ENCODE measurements at regions not wholly inside any gene's neighbourhood (a gene's known extent, or its start where the extent isn't known, plus 50 kb on each side); places are given as distances from the start of the nearest gene placed in this dataset.
"Not testable (repeated sequence)": the region's sequence is repeated elsewhere in the genome, so short reads cannot be mapped to it uniquely, and the experiment has no call there.

DNA sequence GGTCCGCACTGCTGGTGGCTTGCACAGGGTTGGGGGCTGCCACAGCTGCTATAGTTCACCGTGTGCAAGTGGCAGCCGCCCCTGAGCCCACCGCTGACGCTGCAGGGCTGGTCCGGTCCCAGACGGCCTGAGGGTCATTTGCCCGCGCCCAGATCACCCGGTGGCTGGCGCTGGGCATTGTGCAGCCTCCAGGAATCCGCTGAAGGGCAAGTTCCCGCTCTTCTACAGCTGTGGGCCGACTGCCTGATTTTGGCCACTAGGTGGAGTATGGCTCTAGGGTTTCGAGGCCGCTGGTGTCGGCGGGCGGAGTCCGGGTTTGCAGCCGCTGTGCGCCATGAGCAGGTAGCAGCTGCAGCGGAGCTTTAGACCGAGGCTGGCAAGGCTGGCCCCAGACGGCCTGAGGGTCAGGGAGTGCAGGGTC is 581.8 kb downstream of the TUBA3C start:
- CTCF ChIA-PET, H3K27me3 Mint-ChIP-seq, H3K4me3 Mint-ChIP-seq, H3K27ac Mint-ChIP-seq, H3K36me3 Mint-ChIP-seq, H3K4me1 Mint-ChIP-seq, H3K9me3 Mint-ChIP-seq: not testable (repeated sequence)
- DNase-seq: peak; percentile 60

DNA sequence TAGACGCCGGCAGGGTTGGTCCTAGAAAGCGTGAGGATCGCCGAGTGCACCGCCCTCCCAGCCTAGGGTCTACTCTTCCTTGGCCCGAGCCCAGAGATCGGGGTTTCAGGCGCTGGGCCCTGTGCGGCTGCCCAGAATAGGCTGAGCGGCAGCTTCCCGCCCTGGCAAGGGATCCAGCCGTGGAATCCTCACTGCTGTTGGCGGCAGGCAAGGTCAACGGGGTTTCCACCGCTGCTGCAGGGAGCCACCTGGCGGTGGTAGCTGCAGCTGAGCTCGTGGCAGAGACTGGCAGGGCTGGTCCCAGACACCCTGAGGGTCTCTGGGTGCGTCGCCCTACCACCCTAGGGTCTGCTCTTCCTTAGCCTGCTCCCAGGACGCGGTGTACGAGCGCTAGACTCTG is 583.1 kb downstream of the TUBA3C start:
- DNase-seq, H3K27ac Mint-ChIP-seq, H3K36me3 Mint-ChIP-seq, H3K9me3 Mint-ChIP-seq, H3K4me3 Mint-ChIP-seq, H3K27me3 Mint-ChIP-seq, CTCF ChIA-PET, H3K4me1 Mint-ChIP-seq: not testable (repeated sequence)

DNA sequence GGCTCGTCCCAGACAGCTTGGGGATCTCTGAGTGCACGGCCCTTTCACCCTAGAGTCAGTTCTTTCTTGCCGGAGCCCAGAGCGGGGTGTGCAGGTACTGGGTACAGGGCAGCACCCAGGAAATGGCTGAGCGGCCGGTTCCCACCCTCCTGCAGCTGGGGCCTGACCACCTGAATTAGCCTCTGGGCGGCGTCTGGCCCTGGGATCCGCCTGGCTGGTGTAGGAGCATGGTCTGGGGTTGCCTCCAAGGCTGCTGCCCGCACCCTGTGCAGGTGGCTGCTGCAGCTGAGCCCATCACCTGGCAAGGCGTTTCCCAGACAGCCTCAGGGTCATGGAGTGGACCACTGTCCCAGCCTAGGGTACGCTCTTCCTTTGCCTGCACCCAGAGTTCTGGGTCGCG is 583.7 kb downstream of the TUBA3C start:
- H3K9me3 Mint-ChIP-seq, H3K4me1 Mint-ChIP-seq, H3K36me3 Mint-ChIP-seq, CTCF ChIA-PET, H3K4me3 Mint-ChIP-seq, DNase-seq, H3K27ac Mint-ChIP-seq, H3K27me3 Mint-ChIP-seq: not testable (repeated sequence)

DNA sequence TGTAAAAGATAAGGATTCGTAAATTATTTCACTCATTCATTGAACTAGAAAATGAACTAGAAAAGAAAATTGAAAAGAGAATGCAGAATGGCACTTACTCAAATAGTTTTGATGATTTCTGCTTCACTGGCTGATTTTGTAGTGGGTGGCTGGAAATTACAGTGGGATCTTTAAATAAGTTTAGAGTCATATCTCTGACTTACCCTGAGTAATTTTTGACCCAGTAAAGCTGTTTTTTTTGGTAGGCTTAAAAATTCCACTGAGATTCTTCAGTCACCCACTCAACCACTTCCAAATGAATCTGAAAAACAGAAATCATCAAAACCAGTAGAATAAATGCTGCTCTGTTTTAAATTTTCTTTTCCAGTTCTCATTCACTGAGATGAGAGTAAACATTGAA is 604.5 kb downstream of the TUBA3C start:
- H3K9me3 Mint-ChIP-seq, H3K4me3 Mint-ChIP-seq, DNase-seq, H3K4me1 Mint-ChIP-seq, H3K27me3 Mint-ChIP-seq, H3K36me3 Mint-ChIP-seq, H3K27ac Mint-ChIP-seq, CTCF ChIA-PET: not testable (repeated sequence)

DNA sequence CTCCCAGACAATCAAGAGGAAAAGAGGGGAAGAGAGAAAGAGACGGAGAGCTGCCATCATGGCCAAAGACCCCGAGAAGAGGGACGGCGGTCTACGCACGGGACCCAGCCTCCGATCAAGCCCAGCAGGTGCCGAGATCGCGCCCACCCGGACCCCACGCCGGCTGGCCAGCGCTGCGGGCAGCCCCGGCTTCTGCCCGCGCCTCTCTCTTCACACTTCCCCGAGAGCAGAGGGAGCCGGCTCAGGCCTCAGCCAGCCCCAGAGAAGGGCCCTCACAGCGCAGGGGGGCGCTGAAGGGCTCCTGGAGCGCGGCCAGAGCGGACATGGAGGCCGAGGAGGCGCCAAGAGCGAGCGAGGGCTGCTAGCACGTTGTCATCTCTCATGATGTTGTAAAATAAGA is 613.7 kb downstream of the TUBA3C start:
- H3K4me3 Mint-ChIP-seq, CTCF ChIA-PET, H3K27me3 Mint-ChIP-seq, H3K27ac Mint-ChIP-seq, H3K36me3 Mint-ChIP-seq, DNase-seq, H3K9me3 Mint-ChIP-seq, H3K4me1 Mint-ChIP-seq: not testable (repeated sequence)

Data from activated naive CD4-positive, alpha-beta T cell treated with anti-CD3 and anti-CD28 coated beads, Interleukin-2, amount 10 ng/mL, durations not matched to agents 7 days and 5 days (primary cell).